ENCODE measurements at regions not wholly inside any gene's neighbourhood (a gene's known extent, or its start where the extent isn't known, plus 50 kb on each side); places are given as distances from the start of the nearest gene placed in this dataset.

DNA sequence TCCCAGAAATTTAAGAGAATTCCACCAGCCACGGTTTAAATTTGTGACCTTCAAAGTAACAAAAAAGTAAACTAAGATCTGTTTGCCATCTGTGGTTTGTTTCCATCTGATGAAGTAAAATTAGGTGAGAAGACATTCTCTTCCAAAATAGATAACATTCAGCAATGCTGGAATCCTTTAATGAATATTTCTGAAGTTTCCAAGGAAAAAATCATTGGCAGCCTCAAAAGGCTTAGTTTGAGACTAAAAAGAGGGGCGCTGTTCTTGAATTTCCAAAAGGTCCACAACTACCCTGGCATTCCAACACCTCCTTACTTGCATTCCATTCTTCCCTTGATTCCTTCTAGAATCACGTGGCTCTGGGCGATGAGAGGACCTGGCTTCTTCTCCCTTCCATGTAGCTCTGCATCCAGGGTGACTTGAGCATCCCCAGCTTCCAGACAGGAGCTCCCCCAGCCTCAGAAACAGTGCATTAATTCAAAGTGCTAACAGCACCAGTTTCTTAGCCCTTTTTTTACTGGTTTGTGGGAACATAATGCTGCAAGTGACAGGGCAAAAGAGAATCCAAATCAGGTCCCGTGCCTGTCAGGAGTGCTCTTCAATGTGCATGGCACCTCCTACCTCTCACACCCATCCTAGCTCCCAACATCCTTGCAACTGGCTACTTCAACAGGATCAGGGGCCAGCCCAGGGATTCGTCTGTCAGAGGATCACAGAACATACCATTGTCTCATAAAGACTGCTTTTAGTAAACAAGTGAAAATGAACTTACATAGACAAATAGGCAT is 191.5 kb upstream of the S1PR3 start:
- Histone ChIP-seq H3K36me3 (replicated peaks in 1 of 2; ENCODE audit: insufficient read depth in 1 of 2, low read depth in 2 of 2) (no peaks in the 10 kb centered on the region), H3K27me3 (no peaks in the 10 kb centered on the region), H3K27ac (no peak overlapping the region), H3K9me3 (no peaks in the 10 kb centered on the region), H3K4me3 (no peak overlapping the region), H3K4me1 (no peaks in the 10 kb centered on the region)
- 41 to 48% methylated on average over 6 of the region's 6 CpGs for WGBS, 2 donors
- intact Hi-C loops (cut with DNase I), result no loop called here
- no peak for ATAC-seq
- TF ChIP-seq POLR2A (IDR thresholded peaks at IDR 0.05), result no peak
- TF ChIP-seq, protein P1, sequence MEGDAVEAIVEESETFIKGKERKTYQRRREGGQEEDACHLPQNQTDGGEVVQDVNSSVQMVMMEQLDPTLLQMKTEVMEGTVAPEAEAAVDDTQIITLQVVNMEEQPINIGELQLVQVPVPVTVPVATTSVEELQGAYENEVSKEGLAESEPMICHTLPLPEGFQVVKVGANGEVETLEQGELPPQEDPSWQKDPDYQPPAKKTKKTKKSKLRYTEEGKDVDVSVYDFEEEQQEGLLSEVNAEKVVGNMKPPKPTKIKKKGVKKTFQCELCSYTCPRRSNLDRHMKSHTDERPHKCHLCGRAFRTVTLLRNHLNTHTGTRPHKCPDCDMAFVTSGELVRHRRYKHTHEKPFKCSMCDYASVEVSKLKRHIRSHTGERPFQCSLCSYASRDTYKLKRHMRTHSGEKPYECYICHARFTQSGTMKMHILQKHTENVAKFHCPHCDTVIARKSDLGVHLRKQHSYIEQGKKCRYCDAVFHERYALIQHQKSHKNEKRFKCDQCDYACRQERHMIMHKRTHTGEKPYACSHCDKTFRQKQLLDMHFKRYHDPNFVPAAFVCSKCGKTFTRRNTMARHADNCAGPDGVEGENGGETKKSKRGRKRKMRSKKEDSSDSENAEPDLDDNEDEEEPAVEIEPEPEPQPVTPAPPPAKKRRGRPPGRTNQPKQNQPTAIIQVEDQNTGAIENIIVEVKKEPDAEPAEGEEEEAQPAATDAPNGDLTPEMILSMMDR (IDR thresholded peaks at IDR 0.05), result no peak
- DNase-seq, result no peak

DNA sequence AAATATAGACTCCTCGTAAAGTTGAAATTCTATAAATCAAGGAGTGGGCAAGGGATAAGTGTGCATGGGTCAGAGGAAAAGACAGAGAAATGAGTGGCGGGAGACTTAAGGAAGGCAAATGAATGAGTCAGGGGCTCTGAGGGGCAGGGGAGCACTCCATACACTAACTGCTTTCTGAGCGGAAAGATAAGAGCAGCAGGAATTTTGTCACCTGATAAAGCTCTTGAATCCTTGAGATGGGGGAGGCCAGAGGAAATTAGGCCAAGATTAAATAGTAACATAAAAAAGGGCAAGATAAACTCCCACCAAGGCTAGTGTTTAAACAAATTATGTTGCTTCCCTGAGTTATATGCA is 191.0 kb upstream of the S1PR3 start:
- Histone ChIP-seq H3K27me3 (no peaks in the 10 kb centered on the region), H3K36me3 (replicated peaks in 1 of 2; ENCODE audit: insufficient read depth in 1 of 2, low read depth in 2 of 2) (no peaks in the 10 kb centered on the region), H3K4me1 (no peaks in the 10 kb centered on the region), H3K27ac (no peak overlapping the region), H3K4me3 (no peak overlapping the region), H3K9me3 (no peaks in the 10 kb centered on the region)
- WGBS, 2 donors, result 51 to 74% methylated on average over 3 of the region's 3 CpGs
- TF ChIP-seq, protein P1 (IDR thresholded peaks at IDR 0.05), result no peak
- TF ChIP-seq POLR2A (IDR thresholded peaks at IDR 0.05), result no peak
- DNase-seq (no peak), ATAC-seq (no peak)
- intact Hi-C loops (cut with DNase I), result no loop called here

DNA sequence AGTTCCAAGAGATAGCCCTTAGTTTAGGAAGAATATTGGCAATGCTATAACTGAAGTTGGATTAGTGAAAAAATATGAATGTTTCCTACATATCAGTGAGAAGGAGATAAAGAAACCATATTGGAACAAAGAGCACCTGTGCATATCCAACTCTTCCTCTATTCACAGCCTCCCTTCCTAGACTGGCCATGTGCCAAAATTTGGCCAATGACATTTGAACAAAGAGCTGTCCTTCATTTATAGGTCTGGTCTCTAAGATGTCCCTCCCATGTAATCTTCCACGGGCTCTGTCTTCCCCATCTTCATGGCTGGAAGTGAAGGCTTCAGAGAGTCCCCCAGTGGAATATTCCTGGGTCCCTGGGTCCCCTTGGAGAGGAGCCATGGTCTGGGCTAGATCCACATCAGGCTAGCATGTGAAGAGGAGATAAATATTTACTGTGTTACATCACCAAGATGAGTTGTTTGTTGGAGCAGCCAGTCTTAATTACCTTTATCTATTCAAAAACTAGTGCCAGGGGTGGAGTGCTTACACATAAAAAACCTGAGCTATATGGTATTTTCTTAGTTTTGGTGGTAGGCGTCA is 190.0 kb upstream of the S1PR3 start:
- WGBS, 2 donors, result 55 to 82% methylated on average over 2 of the region's 2 CpGs
- no peaks in the 10 kb centered on the region for H3K36me3 ChIP-seq (replicated peaks in 1 of 2; ENCODE audit: insufficient read depth in 1 of 2, low read depth in 2 of 2)
- no peak overlapping the region for H3K27ac ChIP-seq
- TF ChIP-seq POLR2A (IDR thresholded peaks at IDR 0.05), result no peak
- TF ChIP-seq, protein P1 (IDR thresholded peaks at IDR 0.05), result no peak
- H3K9me3 ChIP-seq, result no peaks in the 10 kb centered on the region
- intact Hi-C loops (cut with DNase I), result no loop called here
- ATAC-seq (no peak), DNase-seq (no peak)
- H3K27me3 ChIP-seq, result no peaks in the 10 kb centered on the region
- no peaks in the 10 kb centered on the region for H3K4me1 ChIP-seq
- H3K4me3 ChIP-seq, result no peak overlapping the region

DNA sequence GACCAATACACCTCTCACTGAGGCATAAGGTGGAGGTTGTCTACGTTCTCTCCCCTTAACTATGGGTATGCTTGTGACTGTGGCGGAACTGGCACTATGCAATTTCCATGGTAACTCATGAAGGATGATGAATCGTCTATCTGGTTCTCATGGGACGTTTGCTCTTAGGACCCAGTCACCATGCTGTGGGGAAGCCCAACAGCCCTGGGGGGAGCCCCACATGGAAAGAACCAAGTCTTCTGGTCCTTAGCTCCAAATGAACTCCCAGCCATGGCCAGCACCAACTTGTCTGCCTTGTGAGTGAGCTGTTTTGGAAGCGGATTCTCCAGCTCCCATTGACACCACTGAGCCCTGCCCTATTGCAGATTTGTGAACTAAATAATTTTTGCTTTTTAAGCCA is 188.7 kb upstream of the S1PR3 start:
- H3K27ac ChIP-seq, result no peak overlapping the region
- no peak for ATAC-seq
- no peak for DNase-seq
- no peaks in the 10 kb centered on the region for H3K4me1 ChIP-seq
- no peaks in the 10 kb centered on the region for H3K27me3 ChIP-seq
- no peak overlapping the region for H3K4me3 ChIP-seq
- intact Hi-C loops (cut with DNase I), result no loop called here
- H3K9me3 ChIP-seq, result no peaks in the 10 kb centered on the region
- H3K36me3 ChIP-seq (replicated peaks in 1 of 2; ENCODE audit: insufficient read depth in 1 of 2, low read depth in 2 of 2), result no peaks in the 10 kb centered on the region
- WGBS, 2 donors, result 77 to 82% methylated on average over 5 of the region's 5 CpGs
- TF ChIP-seq, protein P1 (IDR thresholded peaks at IDR 0.05), result no peak
- no peak for TF ChIP-seq POLR2A (IDR thresholded peaks at IDR 0.05)

Data from body of pancreas (tissue), 4 donors.